Left cardiac atrium (tissue), 4 donors: ENCODE measurements at regions not wholly inside any gene's neighbourhood (a gene's known extent, or its start where the extent isn't known, plus 50 kb on each side); places are given as distances from the start of the nearest gene placed in this dataset.

Source experiments
- ATAC-seq, 2 donors: fragments of 200-7000 bp; cut with Tn5 transposase; one replicate each; pipeline ENCODE4 v1.9.1; 2020; ENCODE audit warnings: mild to moderate bottlenecking in 2 of 2, moderate library complexity in 2 of 2
- DNase-seq: peaks from one replicate; pipeline ENCODE4 v3.0.0-alpha.2; 2020
- intact Hi-C, 2 donors: fragments of 100-400 bp; cut with DNase I; formaldehyde crosslinking; loops; one replicate each; pipeline versions ENCODE4 v1.14.1 to v1.15.1; 2022 to 2023
- donor health status: DM: no; HTN: yes; CAD: no.
- donor health status: DM: no; HTN: yes; CAD: no; lungs with severe emphysema.
- donor health status: DM: yes; HTN: yes; CAD: no.
- donor health status: Dilated cardiomyopathy.

GRCh38 chr2:185144159-185144919, 546.0 kb downstream of the ZNF804A start:
- DNase-seq (no peak), ATAC-seq (no peak)
- intact Hi-C loops: no loop called here

GRCh38 chr2:185145316-185146121, 547.2 kb downstream of the ZNF804A start:
- DNase-seq (no peak), ATAC-seq (no peak)
- intact Hi-C loops: no loop called here

DNA sequence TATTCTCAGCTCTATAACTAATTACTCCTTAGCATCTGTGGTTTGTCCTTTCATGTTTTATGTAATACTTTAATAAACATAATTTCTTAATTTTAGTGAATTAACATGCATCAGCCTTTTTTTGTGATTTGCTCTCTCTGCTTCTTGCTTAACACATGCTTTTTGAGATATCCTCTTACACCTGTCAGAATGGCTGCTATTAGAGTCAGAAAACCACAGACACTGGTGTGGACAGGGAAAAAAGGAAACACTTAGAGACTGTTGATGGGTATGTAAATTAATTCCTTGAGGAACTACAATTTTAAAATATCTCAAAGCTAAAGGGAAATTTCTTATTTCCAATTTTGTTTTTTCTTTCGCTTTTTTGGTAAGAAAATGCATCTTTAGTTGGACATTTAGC, 549.0 kb downstream of the ZNF804A start:
- ATAC-seq: no peak
- DNase-seq: no peak
- intact Hi-C loops: no loop called here

DNA sequence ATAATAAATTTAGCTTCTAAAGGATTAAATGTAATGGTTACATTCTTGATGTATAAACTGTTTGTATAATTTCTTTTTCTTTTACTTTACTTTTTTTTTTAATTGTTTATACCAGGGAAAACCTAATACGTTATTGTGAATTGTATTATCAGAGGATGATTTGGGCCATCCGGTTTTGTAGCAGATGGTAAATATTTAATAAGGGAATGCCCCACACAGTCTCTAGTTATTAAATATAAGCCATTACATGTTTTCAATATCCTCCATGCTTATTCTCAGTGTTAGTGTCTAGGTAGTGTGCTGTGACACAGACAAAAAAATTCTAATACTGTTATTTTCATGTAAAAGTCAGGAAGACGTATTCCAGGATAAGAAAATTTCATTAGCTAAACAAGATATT, 553.9 kb downstream of the ZNF804A start:
- intact Hi-C loops: no loop called here
- no peak for DNase-seq
- ATAC-seq: no peak

DNA sequence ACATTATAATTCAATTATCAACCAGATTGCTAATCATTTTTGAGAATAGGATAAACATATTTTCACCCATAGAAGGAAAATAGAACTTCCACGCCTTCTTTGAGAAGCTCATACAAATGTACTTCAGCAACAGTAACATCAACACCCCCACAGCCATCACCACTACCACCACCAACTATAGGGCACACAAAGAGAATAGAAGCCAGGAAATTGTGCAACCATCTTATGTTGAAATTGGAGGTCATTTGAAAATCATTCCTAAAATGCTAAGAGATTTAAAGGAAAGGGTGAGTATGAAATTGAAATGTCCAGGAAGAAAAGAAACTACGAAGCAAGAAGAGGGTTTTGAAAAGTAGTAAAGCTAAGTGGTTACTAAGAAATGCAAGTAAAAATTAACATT, 563.4 kb downstream of the ZNF804A start:
- ATAC-seq (no peak), DNase-seq (no peak)
- intact Hi-C loops: no loop called here

GRCh38 chr2:185174353-185174752, 564.3 kb upstream of the FSIP2 start:
- no peak for ATAC-seq
- DNase-seq: no peak
- intact Hi-C loops: no loop called here

DNA sequence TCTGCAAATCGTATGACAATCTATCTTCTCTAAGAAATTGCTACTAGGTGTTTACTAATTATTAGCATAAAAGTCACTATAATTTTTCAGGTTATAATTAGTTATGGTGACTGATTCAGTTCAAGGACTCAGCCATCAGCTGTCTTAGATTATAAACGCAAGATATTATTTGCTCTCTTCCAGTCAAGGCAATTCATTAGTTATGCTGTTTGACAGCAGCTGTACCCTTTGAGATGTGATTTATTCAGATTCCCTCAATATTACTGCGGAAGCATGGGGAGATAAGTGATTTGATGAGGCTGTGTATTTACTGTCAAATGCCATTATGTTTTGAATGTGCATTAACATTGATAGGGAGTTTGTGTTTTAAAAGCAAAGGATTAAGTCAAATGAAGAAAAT, 558.9 kb upstream of the FSIP2 start:
- intact Hi-C loops: no loop called here
- ATAC-seq (no peak), DNase-seq (no peak)

DNA sequence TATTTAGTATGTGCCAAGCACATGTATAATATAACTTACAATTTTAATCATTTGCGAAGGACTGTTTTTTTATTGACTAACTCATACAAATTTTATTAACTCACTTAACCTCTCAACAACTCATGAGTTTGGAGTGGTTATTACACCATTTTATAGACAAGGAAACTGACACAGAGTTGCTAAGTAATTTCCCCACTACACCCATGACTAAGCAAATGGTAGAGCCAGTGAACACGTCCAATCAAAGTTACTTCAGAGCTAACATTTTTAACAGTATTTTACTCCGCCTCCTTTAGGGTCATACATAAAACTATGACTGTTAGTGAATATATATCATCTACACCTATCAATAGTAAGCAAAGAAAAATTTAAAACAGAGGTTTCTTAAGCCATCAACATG, 556.7 kb upstream of the FSIP2 start:
- ATAC-seq: no peak
- DNase-seq: no peak
- intact Hi-C loops: no loop called here

DNA sequence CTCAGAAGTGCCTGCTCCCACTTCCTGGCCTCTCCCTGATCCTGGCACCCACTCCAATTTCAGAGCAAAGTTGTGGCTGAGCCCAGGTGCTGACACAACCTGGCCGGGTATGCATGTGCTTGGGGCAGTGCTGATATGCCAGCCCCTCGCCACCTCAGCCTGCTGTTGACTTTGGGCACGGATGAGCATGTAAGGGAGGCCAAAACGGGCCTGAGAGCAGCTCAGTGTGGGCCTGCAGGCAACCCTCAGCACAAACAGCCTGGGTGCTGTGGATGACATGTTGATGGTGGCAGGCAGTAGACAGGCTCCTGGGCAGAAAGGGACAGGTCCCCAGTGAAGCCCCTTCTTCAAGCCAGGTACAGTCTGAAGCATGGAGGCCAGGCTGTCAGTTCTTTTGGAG, 553.6 kb upstream of the FSIP2 start:
- intact Hi-C loops: no loop called here
- ATAC-seq: no peak
- DNase-seq: no peak

DNA sequence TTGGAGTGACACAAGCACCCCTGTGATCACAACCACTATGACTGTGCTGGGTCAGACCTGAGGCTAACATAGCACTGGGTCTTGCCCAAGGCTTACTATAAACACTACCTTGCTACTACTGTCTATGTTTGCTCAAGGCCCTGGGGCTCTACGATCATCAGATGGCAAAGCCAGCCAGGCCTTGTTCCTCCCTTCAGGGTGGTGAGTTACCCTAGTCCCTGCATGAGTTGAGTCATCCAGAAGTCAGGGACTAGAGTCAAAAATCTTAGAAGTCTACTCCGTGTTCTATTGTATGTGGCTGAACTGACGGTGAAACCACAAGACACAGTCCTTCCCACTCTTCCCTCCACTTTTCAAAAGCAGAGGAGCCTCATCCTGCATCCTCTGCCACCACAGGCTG, 551.2 kb upstream of the FSIP2 start:
- DNase-seq (no peak), ATAC-seq (no peak)
- intact Hi-C loops: no loop called here

GRCh38 chr2:185188656-185189055, 549.9 kb upstream of the FSIP2 start:
- no peak for ATAC-seq
- intact Hi-C loops: no loop called here
- DNase-seq: no peak

GRCh38 chr2:185201063-185201462, 537.5 kb upstream of the FSIP2 start:
- intact Hi-C loops: no loop called here
- ATAC-seq (no peak), DNase-seq (no peak)

DNA sequence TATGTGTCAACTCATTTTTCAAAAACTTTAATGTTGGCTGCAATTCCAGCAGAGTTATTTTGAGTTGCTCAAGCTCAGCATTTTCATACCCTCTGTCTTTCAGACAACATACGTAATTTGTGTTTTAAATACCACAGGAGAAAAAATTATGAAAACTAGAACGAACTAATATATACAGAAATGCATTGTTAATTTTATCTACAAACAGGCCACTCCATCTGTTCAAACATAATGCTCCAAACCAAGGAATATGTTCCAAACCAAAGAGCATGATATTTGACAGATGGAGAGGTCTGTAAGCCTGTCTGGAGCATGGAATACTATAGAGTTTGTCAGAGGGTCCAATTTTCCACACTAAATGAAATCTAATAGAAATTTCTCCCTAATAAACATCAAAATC, 536.2 kb upstream of the FSIP2 start:
- intact Hi-C loops: no loop called here
- DNase-seq: no peak
- ATAC-seq: no peak

DNA sequence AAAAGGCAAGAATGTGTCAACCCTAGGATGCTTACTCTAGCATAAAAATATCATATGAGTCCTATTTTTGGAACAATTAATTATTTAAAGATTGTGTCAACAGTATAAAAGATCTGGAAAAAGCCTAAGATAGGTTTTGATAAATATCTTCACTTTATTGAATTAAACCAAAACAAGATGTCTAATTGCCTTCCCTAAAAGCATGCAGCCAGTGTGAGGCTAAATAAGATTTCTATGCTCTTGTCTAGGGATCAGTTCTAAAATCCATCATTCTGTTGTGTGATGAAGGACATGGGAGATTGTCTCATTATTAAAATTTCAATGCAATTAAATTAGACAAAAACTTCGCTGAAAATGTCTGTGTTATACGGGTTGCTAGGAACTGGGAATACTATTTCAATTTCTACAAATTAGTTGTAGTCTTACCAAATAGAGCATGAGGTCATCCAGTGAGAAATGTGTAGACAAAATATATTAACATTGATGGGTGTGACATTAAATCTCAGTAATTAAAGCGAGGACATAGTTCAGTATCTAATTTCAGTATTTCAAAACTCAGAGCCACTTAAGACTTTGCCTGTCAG, 535.6 kb upstream of the FSIP2 start:
- intact Hi-C loops: no loop called here
- ATAC-seq (no peak), DNase-seq (no peak)

- no peak for ATAC-seq
- no peak for DNase-seq
Measured at GRCh38 chr2:185208261-185208660, 530.3 kb upstream of the FSIP2 start.

GRCh38 chr2:185215497-185215896, 523.1 kb upstream of the FSIP2 start:
- intact Hi-C loops: no loop called here
- no peak for ATAC-seq

More at GRCh38 chr2:185208261-185208660, 530.3 kb upstream of the FSIP2 start:
- intact Hi-C loops: no loop called here

GRCh38 chr2:185219981-185220380, 518.6 kb upstream of the FSIP2 start:
- no peak for DNase-seq
- intact Hi-C loops: no loop called here
- no peak for ATAC-seq

More at GRCh38 chr2:185215497-185215896, 523.1 kb upstream of the FSIP2 start:
- no peak for DNase-seq

- no peak for DNase-seq
- ATAC-seq: no peak
- intact Hi-C loops: no loop called here
Measured at GRCh38 chr2:185222311-185222710, 516.3 kb upstream of the FSIP2 start.

GRCh38 chr2:185227391-185227790, 511.2 kb upstream of the FSIP2 start:
- ATAC-seq: no peak
- DNase-seq: no peak
- intact Hi-C loops: no loop called here

GRCh38 chr2:185239491-185239890, 499.1 kb upstream of the FSIP2 start:
- ATAC-seq: no peak
- no peak for DNase-seq
- intact Hi-C loops: no loop called here
